Uterus (tissue), 2 donors: ENCODE measurements at regions not wholly inside any gene's neighbourhood (a gene's known extent, or its start where the extent isn't known, plus 50 kb on each side); places are given as distances from the start of the nearest gene placed in this dataset.

ENCODE experiments used
- POLR2A ChIP-seq, 2 donors: fragments of 450-650 bp; IDR thresholded peaks; one replicate each; pipeline ENCODE4 v1.6.1; 2016; ENCODE audit warnings: antibody characterized with exemption in 2 of 2, mild to moderate bottlenecking in 1 of 2, moderate library complexity in 1 of 2
- TF ChIP-seq, protein P1 (sequence below), 4 experiments: fragments of 200-600 bp in 2 of 4; fragments of 450-650 bp in 2 of 4; sonication (generic) in 2 of 4; IDR thresholded peaks; one replicate each; pipeline ENCODE4 v1.5.1; 2016 to 2019; ENCODE audit warnings: antibody characterized with exemption in 4 of 4, mild to moderate bottlenecking in 2 of 4, moderate library complexity in 1 of 4

DNA sequence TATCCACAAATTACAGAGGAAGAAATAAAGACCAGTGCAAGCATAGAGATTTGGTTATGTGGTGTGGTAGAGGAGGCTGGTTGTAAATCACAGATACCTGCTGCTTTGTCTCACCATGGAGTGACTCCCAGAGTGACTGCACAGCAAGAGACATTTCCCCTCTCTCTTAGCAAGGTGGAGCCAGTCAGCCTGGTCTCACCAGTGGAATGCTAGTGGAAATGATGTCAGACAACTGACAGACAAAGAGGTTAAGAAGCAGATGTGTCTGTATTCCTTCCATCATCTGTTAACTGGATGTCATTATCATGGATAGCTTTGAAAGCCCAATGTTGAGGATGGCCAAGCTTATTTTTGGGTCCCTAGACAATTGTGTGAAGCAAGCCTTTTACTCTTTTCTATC, 509.4 kb upstream of the SEMA6A start:
- TF ChIP-seq, protein P1, sequence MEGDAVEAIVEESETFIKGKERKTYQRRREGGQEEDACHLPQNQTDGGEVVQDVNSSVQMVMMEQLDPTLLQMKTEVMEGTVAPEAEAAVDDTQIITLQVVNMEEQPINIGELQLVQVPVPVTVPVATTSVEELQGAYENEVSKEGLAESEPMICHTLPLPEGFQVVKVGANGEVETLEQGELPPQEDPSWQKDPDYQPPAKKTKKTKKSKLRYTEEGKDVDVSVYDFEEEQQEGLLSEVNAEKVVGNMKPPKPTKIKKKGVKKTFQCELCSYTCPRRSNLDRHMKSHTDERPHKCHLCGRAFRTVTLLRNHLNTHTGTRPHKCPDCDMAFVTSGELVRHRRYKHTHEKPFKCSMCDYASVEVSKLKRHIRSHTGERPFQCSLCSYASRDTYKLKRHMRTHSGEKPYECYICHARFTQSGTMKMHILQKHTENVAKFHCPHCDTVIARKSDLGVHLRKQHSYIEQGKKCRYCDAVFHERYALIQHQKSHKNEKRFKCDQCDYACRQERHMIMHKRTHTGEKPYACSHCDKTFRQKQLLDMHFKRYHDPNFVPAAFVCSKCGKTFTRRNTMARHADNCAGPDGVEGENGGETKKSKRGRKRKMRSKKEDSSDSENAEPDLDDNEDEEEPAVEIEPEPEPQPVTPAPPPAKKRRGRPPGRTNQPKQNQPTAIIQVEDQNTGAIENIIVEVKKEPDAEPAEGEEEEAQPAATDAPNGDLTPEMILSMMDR (IDR thresholded peaks at IDR 0.05): no peak
- TF ChIP-seq POLR2A (IDR thresholded peaks at IDR 0.05): no peak
